ENCODE measurements at regions not wholly inside any gene's neighbourhood (a gene's known extent, or its start where the extent isn't known, plus 50 kb on each side); places are given as distances from the start of the nearest gene placed in this dataset.

GRCh38 chr2:30318987-30319782 is 87.9 kb downstream of the LBH start:
- TF ChIP-seq CTCF (IDR thresholded peaks at IDR 0.05; ENCODE audit: low read depth, low read length): no peak
- no peak for DNase-seq (ENCODE audit: low read depth in 2 of 2)
- no peak overlapping the region for H3K4me3 ChIP-seq (replicated peaks in 1 of 2; ENCODE audit: low read depth in 2 of 2, low read length in 2 of 2)

- no peak overlapping the region for H3K4me3 ChIP-seq (replicated peaks in 1 of 2; ENCODE audit: low read depth in 2 of 2, low read length in 2 of 2)
- DNase-seq (ENCODE audit: low read depth in 2 of 2): peak; percentile 5 to 31
- TF ChIP-seq CTCF (IDR thresholded peaks at IDR 0.05; ENCODE audit: low read depth, low read length): no peak
Observed at GRCh38 chr2:30321466-30321865, 90.1 kb downstream of the LBH start.

- no peak for DNase-seq (ENCODE audit: low read depth in 2 of 2)
- no peak overlapping the region for H3K4me3 ChIP-seq (replicated peaks in 1 of 2; ENCODE audit: low read depth in 2 of 2, low read length in 2 of 2)
- TF ChIP-seq CTCF (IDR thresholded peaks at IDR 0.05; ENCODE audit: low read depth, low read length): no peak
Observed at GRCh38 chr2:30323499-30323898, 92.2 kb downstream of the LBH start.

- no peak overlapping the region for H3K4me3 ChIP-seq (replicated peaks in 1 of 2; ENCODE audit: low read depth in 2 of 2, low read length in 2 of 2)
- TF ChIP-seq CTCF (IDR thresholded peaks at IDR 0.05; ENCODE audit: low read depth, low read length): no peak
- no peak for DNase-seq (ENCODE audit: low read depth in 2 of 2)
Observed at GRCh38 chr2:30324245-30324908, 93.0 kb downstream of the LBH start.

GRCh38 chr2:30325600-30326328 is 94.4 kb downstream of the LBH start:
- H3K4me3 ChIP-seq (replicated peaks in 1 of 2; ENCODE audit: low read depth in 2 of 2, low read length in 2 of 2): no peak overlapping the region
- DNase-seq (ENCODE audit: low read depth in 2 of 2): no peak
- TF ChIP-seq CTCF (IDR thresholded peaks at IDR 0.05; ENCODE audit: low read depth, low read length): no peak

- no peak for TF ChIP-seq CTCF (IDR thresholded peaks at IDR 0.05; ENCODE audit: low read depth, low read length)
- no peak overlapping the region for H3K4me3 ChIP-seq (replicated peaks in 1 of 2; ENCODE audit: low read depth in 2 of 2, low read length in 2 of 2)
- no peak for DNase-seq (ENCODE audit: low read depth in 2 of 2)
Observed at GRCh38 chr2:30326497-30326896, 95.2 kb downstream of the LBH start.

Measured in cardiac fibroblast (primary cell).